GM23338 (cell line): ENCODE measurements at regions not wholly inside any gene's neighbourhood (a gene's known extent, or its start where the extent isn't known, plus 50 kb on each side); places are given as distances from the start of the nearest gene placed in this dataset.

ENCODE experiments used
- ATAC-seq: fragments of 200-7000 bp; cut with Tn5 transposase; 3 replicates; pipeline ENCODE4 v1.9.1; 2020
- DNase-seq: peaks from one replicate; pipeline ENCODE4 v3.0.0-alpha.2; 2015; ENCODE audit warnings: low spot score
- H2AFZ ChIP-seq: fragments of 200-600 bp; sonication (generic); 2 replicates; pipeline ENCODE4 v1.8.0; 2016; ENCODE audit warnings: antibody characterized with exemption, mild to moderate bottlenecking, moderate library complexity
- H3F3A ChIP-seq: fragments of 200-600 bp; sonication (generic); replicated peaks from 2 replicates; pipeline ENCODE4 v1.8.0; 2017; ENCODE audit warnings: antibody characterized with exemption, mixed run types, low read depth
- H3K27ac ChIP-seq: fragments of 200-600 bp; sonication (generic); 2 replicates; pipeline ENCODE4 v1.6.1; 2016; ENCODE audit warnings: low read depth
- H3K27me3 ChIP-seq: fragments of 200-600 bp; sonication (generic); 2 replicates; pipeline ENCODE4 v1.8.0; 2016; ENCODE audit warnings: mild to moderate bottlenecking, mixed run types, moderate library complexity; ENCODE audit not compliant: insufficient read depth
- H3K36me3 ChIP-seq: fragments of 200-600 bp; sonication (generic); 2 replicates; pipeline ENCODE4 v1.8.0; 2016; ENCODE audit warnings: mild to moderate bottlenecking; ENCODE audit not compliant: insufficient read depth
- H3K4me1 ChIP-seq: fragments of 200-600 bp; sonication (generic); 2 replicates; pipeline ENCODE4 v1.8.0; 2016; ENCODE audit warnings: mild to moderate bottlenecking, moderate library complexity; ENCODE audit not compliant: insufficient read depth
- H3K4me2 ChIP-seq: fragments of 200-600 bp; sonication (generic); 2 replicates; pipeline ENCODE4 v1.7.1; 2017; ENCODE audit warnings: mixed run types
- H3K4me3 ChIP-seq: fragments of 200-600 bp; sonication (generic); 2 replicates; pipeline ENCODE4 v1.6.1; 2016; ENCODE audit warnings: mixed run types
- H3K79me2 ChIP-seq: fragments of 200-600 bp; sonication (generic); replicated peaks from 2 replicates; pipeline ENCODE4 v1.8.0; 2017; ENCODE audit warnings: mild to moderate bottlenecking; ENCODE audit not compliant: insufficient read depth
- H3K9me2 ChIP-seq: fragments of 200-600 bp; sonication (generic); 2 replicates; pipeline ENCODE4 v1.8.0; 2017; ENCODE audit not compliant: insufficient read depth
- H4K20me1 ChIP-seq: fragments of 200-600 bp; sonication (generic); replicated peaks from 2 replicates; pipeline ENCODE4 v1.8.0; 2017; ENCODE audit warnings: mild to moderate bottlenecking; ENCODE audit not compliant: insufficient read depth
- H3K27ac Mint-ChIP-seq: 2 replicates; pipeline ENCODE4 v1.8.0; 2020; ENCODE audit warnings: inconsistent platforms, mild to moderate bottlenecking, moderate library complexity, mixed read lengths
- H3K27me3 Mint-ChIP-seq: 3 replicates; pipeline ENCODE4 v1.8.0; 2022; ENCODE audit warnings: low read depth, mild to moderate bottlenecking, moderate library complexity, mixed read lengths, inconsistent platforms; ENCODE audit not compliant: insufficient read depth, poor library complexity
- H3K36me3 Mint-ChIP-seq: 3 replicates; pipeline ENCODE4 v1.8.0; 2021; ENCODE audit warnings: low read depth, mild to moderate bottlenecking, inconsistent platforms, moderate library complexity, mixed read lengths
- H3K4me1 Mint-ChIP-seq: 3 replicates; pipeline ENCODE4 v1.8.0; 2020; ENCODE audit warnings: mild to moderate bottlenecking, inconsistent platforms, mixed read lengths
- H3K4me3 Mint-ChIP-seq: 3 replicates; pipeline ENCODE4 v1.8.0; 2021; ENCODE audit warnings: moderate library complexity, mild to moderate bottlenecking, inconsistent platforms, mixed read lengths
- H3K9me3 Mint-ChIP-seq: 3 replicates; pipeline ENCODE4 v1.8.0; 2020; ENCODE audit warnings: moderate library complexity, mild to moderate bottlenecking, inconsistent platforms, mixed read lengths
- CREB1 ChIP-seq: fragments of 250-450 bp; sonication (Bioruptor Pico); IDR thresholded peaks from 2 replicates; pipeline ENCODE4 v1.5.0; 2020; ENCODE audit warnings: low read depth, mild to moderate bottlenecking, moderate library complexity
- CTCF ChIP-seq, 2 experiments: fragments of 200-600 bp in 1 of 2; sonication (generic) in 1 of 2; conservative IDR thresholded peaks; 2 replicates each; pipeline versions ENCODE4 v1.5.1 to v1.6.1; 2016 to 2017; ENCODE audit warnings: antibody characterized with exemption in 2 of 2, low read depth in 2 of 2, mild to moderate bottlenecking in 2 of 2, moderate library complexity in 1 of 2
- EZH2 ChIP-seq: fragments of 200-600 bp; sonication (generic); IDR thresholded peaks from one replicate; pipeline ENCODE4 v1.8.0; 2017; ENCODE audit warnings: antibody characterized with exemption, mild to moderate bottlenecking, low read depth; ENCODE audit not compliant: unreplicated experiment
- EZH2phosphoT487 ChIP-seq: fragments of 200-600 bp; sonication (generic); IDR thresholded peaks from one replicate; pipeline ENCODE4 v1.8.1; 2018; ENCODE audit warnings: antibody characterized with exemption; ENCODE audit not compliant: unreplicated experiment
- NANOG ChIP-seq: IDR thresholded peaks from 2 replicates; pipeline ENCODE4 v1.6.1; 2016; ENCODE audit warnings: antibody characterized with exemption, borderline replicate concordance
- POLR2AphosphoS5 ChIP-seq: IDR thresholded peaks from 2 replicates; pipeline ENCODE4 v1.6.1; 2016; ENCODE audit warnings: antibody characterized with exemption, low read depth
- REST ChIP-seq: IDR thresholded peaks from one replicate; pipeline ENCODE4 v1.6.1; 2018; ENCODE audit warnings: antibody characterized with exemption; ENCODE audit not compliant: unreplicated experiment
- STAT1 ChIP-seq: IDR thresholded peaks from one replicate; pipeline ENCODE4 v1.6.1; 2016; ENCODE audit warnings: antibody characterized with exemption; ENCODE audit not compliant: unreplicated experiment
- ZNF114 ChIP-seq: fragments of 250-450 bp; sonication (Bioruptor Pico); IDR thresholded peaks from 2 replicates; pipeline ENCODE4 v1.5.0; 2020; ENCODE audit warnings: mild to moderate bottlenecking, moderate library complexity
- ZNF331 ChIP-seq: fragments of 250-450 bp; sonication (Bioruptor Pico); IDR thresholded peaks from 2 replicates; pipeline ENCODE4 v1.5.0; 2020; ENCODE audit warnings: low read depth, mild to moderate bottlenecking, moderate library complexity
- TF ChIP-seq, protein P1 (sequence below): IDR thresholded peaks from 2 replicates; pipeline ENCODE4 v1.6.1; 2016; ENCODE audit warnings: antibody characterized with exemption

DNA sequence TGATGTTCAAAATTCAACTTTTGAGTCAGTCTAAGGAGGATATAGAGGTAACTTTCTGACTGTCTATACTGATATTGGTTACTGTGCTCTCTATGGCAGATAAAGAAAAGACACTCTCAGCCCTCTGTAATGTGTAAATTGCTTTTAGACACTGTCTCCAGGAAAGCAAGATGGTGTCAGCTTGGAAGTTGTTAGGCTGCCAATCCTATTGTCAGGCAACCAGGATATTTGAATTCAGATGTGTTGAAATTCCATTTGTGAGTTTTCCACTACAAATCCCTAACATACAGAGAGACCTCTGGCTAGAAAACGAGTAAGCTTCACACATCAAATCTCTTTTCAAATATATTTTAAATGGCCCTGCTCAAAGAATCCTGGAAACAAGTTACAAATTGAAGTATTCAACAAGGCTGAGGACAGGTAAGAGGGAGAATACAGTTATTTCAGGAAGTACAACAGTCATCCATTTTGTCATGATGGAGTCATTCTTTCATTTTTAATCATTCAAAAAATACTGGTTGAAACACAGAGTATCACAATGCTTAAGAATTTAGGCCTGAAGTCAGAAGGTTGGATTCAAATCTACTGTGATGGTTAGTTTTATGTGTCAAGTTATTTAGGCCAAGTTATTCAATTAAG is 312.0 kb downstream of the OLFM4 start (continued):
- TF ChIP-seq, protein P1, sequence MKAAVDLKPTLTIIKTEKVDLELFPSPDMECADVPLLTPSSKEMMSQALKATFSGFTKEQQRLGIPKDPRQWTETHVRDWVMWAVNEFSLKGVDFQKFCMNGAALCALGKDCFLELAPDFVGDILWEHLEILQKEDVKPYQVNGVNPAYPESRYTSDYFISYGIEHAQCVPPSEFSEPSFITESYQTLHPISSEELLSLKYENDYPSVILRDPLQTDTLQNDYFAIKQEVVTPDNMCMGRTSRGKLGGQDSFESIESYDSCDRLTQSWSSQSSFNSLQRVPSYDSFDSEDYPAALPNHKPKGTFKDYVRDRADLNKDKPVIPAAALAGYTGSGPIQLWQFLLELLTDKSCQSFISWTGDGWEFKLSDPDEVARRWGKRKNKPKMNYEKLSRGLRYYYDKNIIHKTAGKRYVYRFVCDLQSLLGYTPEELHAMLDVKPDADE = no peak
- TF ChIP-seq CREB1 (CRISPR knock-in tag) = no peak
- no peak for TF ChIP-seq CTCF (conservative IDR thresholded peaks at IDR 0.05; ENCODE audit: low read depth in 2 of 2)
- no peak for TF ChIP-seq ZNF331 (CRISPR knock-in tag)
- no peak for TF ChIP-seq REST

GRCh38 chr13:53341144-53341510 is 312.5 kb downstream of the OLFM4 start:
- Histone ChIP-seq H3K79me2 (no peaks in the 10 kb centered on the region), H2AFZ (no peak overlapping the region), H4K20me1 (no peaks in the 10 kb centered on the region), H3K4me2 (no peak overlapping the region), H3F3A (no peaks in the 10 kb centered on the region; the same call in 1 of the 2 replicates), H3K27ac (no peak overlapping the region), H3K27me3 (peaks cover 34% of the 10 kb centered on the region), H3K4me1 (peaks cover 33% of the 10 kb centered on the region), H3K4me3 (no peak overlapping the region), H3K9me2 (peaks cover 17% of the 10 kb centered on the region), H3K36me3 (no peaks in the 10 kb centered on the region)
- DNase-seq (peak; percentile 10), ATAC-seq (no peak)
- Mint-ChIP-seq H3K4me1 (peaks cover 28% of the 10 kb centered on the region), H3K4me3 (no peak overlapping the region), H3K27me3 (peaks cover 26% of the 10 kb centered on the region), H3K36me3 (no peaks in the 10 kb centered on the region), H3K27ac (no peak overlapping the region), H3K9me3 (peaks cover 3% of the 10 kb centered on the region; the same call in 1 of the 3 replicates)
- TF ChIP-seq CTCF (conservative IDR thresholded peaks at IDR 0.05; ENCODE audit: low read depth in 2 of 2) (no peak), CREB1 (CRISPR knock-in tag) (no peak), STAT1 (no peak), POLR2AphosphoS5 (no peak), NANOG (no peak), EZH2 (no peak), ZNF331 (CRISPR knock-in tag) (no peak), REST (no peak), EZH2phosphoT487 (no peak), ZNF114 (no peak)
- TF ChIP-seq, protein P1 = no peak
